DOHH2 (cell line): ENCODE measurements at regions not wholly inside any gene's neighbourhood (a gene's known extent, or its start where the extent isn't known, plus 50 kb on each side); places are given as distances from the start of the nearest gene placed in this dataset.

ENCODE experiments used
- H3F3A ChIP-seq: fragments of 200-600 bp; sonication (generic), shearing (Covaris generic); 2 replicates; pipeline ENCODE4 v1.6.0; 2016; ENCODE audit warnings: antibody characterized with exemption, mild to moderate bottlenecking; ENCODE audit not compliant: control insufficient read depth, insufficient read depth
- H3K27ac ChIP-seq: fragments of 200-600 bp; sonication (generic); 2 replicates; pipeline ENCODE4 v1.5.1; 2014; ENCODE audit warnings: low read depth, mild to moderate bottlenecking, low read length, moderate library complexity
- H3K27me3 ChIP-seq: fragments of 200-600 bp; sonication (generic); 2 replicates; pipeline ENCODE4 v1.6.1; 2014; ENCODE audit warnings: mild to moderate bottlenecking, low read length, mixed read lengths; ENCODE audit not compliant: control insufficient read depth
- H3K36me3 ChIP-seq: fragments of 200-600 bp; sonication (generic); 2 replicates; pipeline ENCODE4 v1.6.1; 2014; ENCODE audit warnings: mild to moderate bottlenecking, low read length, moderate library complexity, mixed read lengths; ENCODE audit not compliant: control insufficient read depth
- H3K4me1 ChIP-seq: fragments of 200-600 bp; sonication (generic); 2 replicates; pipeline ENCODE4 v1.6.1; 2014; ENCODE audit warnings: mild to moderate bottlenecking, low read length, mixed read lengths; ENCODE audit not compliant: control insufficient read depth
- H3K4me2 ChIP-seq: fragments of 200-600 bp; sonication (generic); 2 replicates; pipeline ENCODE4 v1.6.0; 2014; ENCODE audit warnings: mild to moderate bottlenecking, low read length, moderate library complexity
- H3K4me3 ChIP-seq: fragments of 200-600 bp; sonication (generic); 2 replicates; pipeline ENCODE4 v1.5.1; 2014; ENCODE audit warnings: mild to moderate bottlenecking, low read length, mixed read lengths
- H3K79me2 ChIP-seq: fragments of 200-600 bp; sonication (generic); 2 replicates; pipeline ENCODE4 v1.6.1; 2014; ENCODE audit warnings: mild to moderate bottlenecking, low read length, mixed read lengths; ENCODE audit not compliant: control insufficient read depth
- H3K9me2 ChIP-seq: fragments of 200-600 bp; sonication (generic); replicated peaks from 2 replicates; pipeline ENCODE4 v1.6.1; 2014; ENCODE audit warnings: mild to moderate bottlenecking, low read length, mixed read lengths; ENCODE audit not compliant: control insufficient read depth
- H3K9me3 ChIP-seq: fragments of 200-600 bp; sonication (generic); 2 replicates; pipeline ENCODE4 v1.6.1; 2014; ENCODE audit warnings: antibody characterized with exemption, low read length, mixed read lengths; ENCODE audit not compliant: control insufficient read depth, insufficient read depth
- H4K20me1 ChIP-seq: fragments of 200-600 bp; sonication (generic); 2 replicates; pipeline ENCODE4 v1.6.0; 2014; ENCODE audit warnings: low read depth, mild to moderate bottlenecking, antibody characterized with exemption, low read length, moderate library complexity; ENCODE audit not compliant: control insufficient read depth, insufficient read depth
- CTCF ChIP-seq: fragments of 200-600 bp; sonication (generic); IDR thresholded peaks from one replicate; pipeline ENCODE4 v1.5.1; 2014; ENCODE audit warnings: antibody characterized with exemption, mild to moderate bottlenecking, low read depth, low read length; ENCODE audit not compliant: poor library complexity, severe bottlenecking
- EZH2phosphoT487 ChIP-seq: fragments of 200-600 bp; sonication (generic); IDR thresholded peaks from 2 replicates; pipeline ENCODE4 v1.6.1; 2017; ENCODE audit warnings: borderline replicate concordance, mild to moderate bottlenecking, antibody characterized with exemption, low read length, moderate library complexity, mixed read lengths

- Histone ChIP-seq H3K4me3 (no peak overlapping the region), H3K79me2 (no peaks in the 10 kb centered on the region)
Observed at GRCh38 chr10:113381416-113381815, 171.4 kb upstream of the HABP2 start.

GRCh38 chr10:113381981-113382509, 170.8 kb upstream of the HABP2 start:
- H3K27ac ChIP-seq: no peak overlapping the region
- TF ChIP-seq EZH2phosphoT487 (no peak), CTCF (no peak)
- H3K36me3 ChIP-seq: no peaks in the 10 kb centered on the region
- no peak overlapping the region for H3K4me2 ChIP-seq
- peaks cover 40% of the 10 kb centered on the region for H3K27me3 ChIP-seq
- H4K20me1 ChIP-seq: no peaks in the 10 kb centered on the region
- H3F3A ChIP-seq: no peaks in the 10 kb centered on the region
- no peaks in the 10 kb centered on the region for H3K9me2 ChIP-seq
- no peaks in the 10 kb centered on the region; the same call in 1 of the 2 replicates for H3K4me1 ChIP-seq
- H3K79me2 ChIP-seq: no peaks in the 10 kb centered on the region
- H3K4me3 ChIP-seq: no peak overlapping the region
- no peaks in the 10 kb centered on the region for H3K9me3 ChIP-seq

More at GRCh38 chr10:113381416-113381815, 171.4 kb upstream of the HABP2 start:
- Histone ChIP-seq H4K20me1 (no peaks in the 10 kb centered on the region), H3K27me3 (peaks cover 40% of the 10 kb centered on the region), H3F3A (no peaks in the 10 kb centered on the region), H3K9me3 (no peaks in the 10 kb centered on the region), H3K27ac (no peak overlapping the region), H3K4me1 (no peaks in the 10 kb centered on the region; the same call in 1 of the 2 replicates), H3K9me2 (no peaks in the 10 kb centered on the region), H3K36me3 (no peaks in the 10 kb centered on the region), H3K4me2 (no peak overlapping the region)
- TF ChIP-seq CTCF (no peak), EZH2phosphoT487 (no peak)

GRCh38 chr10:113382691-113383090, 170.2 kb upstream of the HABP2 start:
- Histone ChIP-seq H3K79me2 (no peaks in the 10 kb centered on the region), H3K9me2 (no peaks in the 10 kb centered on the region), H3K27ac (no peak overlapping the region), H3K36me3 (no peaks in the 10 kb centered on the region), H3K4me3 (no peak overlapping the region), H3K4me2 (no peak overlapping the region), H4K20me1 (no peaks in the 10 kb centered on the region), H3F3A (no peaks in the 10 kb centered on the region), H3K27me3 (peaks cover 37% of the 10 kb centered on the region), H3K9me3 (no peaks in the 10 kb centered on the region), H3K4me1 (no peaks in the 10 kb centered on the region; the same call in 1 of the 2 replicates)
- TF ChIP-seq CTCF (no peak), EZH2phosphoT487 (no peak)
